SK-N-SH treated with all-trans-retinoic acid at 6 μM for 48 hours (cell line): ENCODE measurements at regions not wholly inside any gene's neighbourhood (a gene's known extent, or its start where the extent isn't known, plus 50 kb on each side); places are given as distances from the start of the nearest gene placed in this dataset.

ENCODE experiments used
- ATAC-seq: fragments of 200-7000 bp; cut with Tn5 transposase; 3 replicates; pipeline ENCODE4 v1.9.1; 2020; ENCODE audit warnings: mild to moderate bottlenecking, moderate library complexity
- BACH2 ChIP-seq: fragments of 250-450 bp; sonication (Bioruptor Pico); IDR thresholded peaks from 2 replicates; pipeline ENCODE4 v1.9.0; 2021; ENCODE audit warnings: mild to moderate bottlenecking, borderline replicate concordance
- CSDC2 ChIP-seq: fragments of 250-450 bp; sonication (Bioruptor Pico); IDR thresholded peaks from 2 replicates; pipeline ENCODE4 v1.5.0; 2020; ENCODE audit warnings: mild to moderate bottlenecking, moderate library complexity
- GLIS3 ChIP-seq: fragments of 250-450 bp; sonication (Bioruptor Pico); IDR thresholded peaks from 2 replicates; pipeline ENCODE4 v1.5.0; 2020; ENCODE audit warnings: mild to moderate bottlenecking, moderate library complexity
- ISL1 ChIP-seq: fragments of 250-450 bp; sonication (Bioruptor Pico); IDR thresholded peaks from 2 replicates; pipeline ENCODE4 v2.1.2; 2022; ENCODE audit warnings: mild to moderate bottlenecking, moderate library complexity
- OSR1 ChIP-seq: fragments of 250-450 bp; sonication (Bioruptor Pico); IDR thresholded peaks from 2 replicates; pipeline ENCODE4 v1.8.0; 2022; ENCODE audit warnings: moderate library complexity, mild to moderate bottlenecking, inconsistent platforms
- RARB ChIP-seq: fragments of 250-450 bp; sonication (Bioruptor Pico); IDR thresholded peaks from 2 replicates; pipeline ENCODE4 v1.8.0; 2021; ENCODE audit warnings: mild to moderate bottlenecking, moderate library complexity
- SNAI2 ChIP-seq: fragments of 250-450 bp; sonication (Bioruptor Pico); IDR thresholded peaks from 2 replicates; pipeline ENCODE4 v1.5.0; 2020; ENCODE audit warnings: mild to moderate bottlenecking, moderate library complexity
- TCF4 ChIP-seq: fragments of 250-450 bp; sonication (Bioruptor Pico); IDR thresholded peaks from 2 replicates; pipeline ENCODE4 v1.8.0; 2021; ENCODE audit warnings: mild to moderate bottlenecking, moderate library complexity, borderline replicate concordance
- TOX ChIP-seq: fragments of 250-450 bp; sonication (Bioruptor Pico); IDR thresholded peaks from 2 replicates; pipeline ENCODE4 v1.8.0; 2021; ENCODE audit warnings: mild to moderate bottlenecking, moderate library complexity, borderline replicate concordance
- ZC3H10 ChIP-seq: fragments of 250-450 bp; sonication (Bioruptor Pico); IDR thresholded peaks from 2 replicates; pipeline ENCODE4 v1.5.1; 2021; ENCODE audit warnings: mild to moderate bottlenecking, moderate library complexity
- ZFP3 ChIP-seq: fragments of 250-450 bp; sonication (Bioruptor Pico); IDR thresholded peaks from 2 replicates; pipeline ENCODE4 v1.5.0; 2020; ENCODE audit warnings: mild to moderate bottlenecking, moderate library complexity
- ZFP30 ChIP-seq: fragments of 450-650 bp; formaldehyde crosslinking; IDR thresholded peaks from 2 replicates; pipeline ENCODE4 v1.5.0; 2022; ENCODE audit warnings: mild to moderate bottlenecking, moderate library complexity
- ZNF565 ChIP-seq: fragments of 450-650 bp; formaldehyde crosslinking; conservative IDR thresholded peaks from 2 replicates; pipeline ENCODE4 v1.5.0; 2020; ENCODE audit warnings: low read depth, mild to moderate bottlenecking, moderate library complexity
- ZNF70 ChIP-seq: fragments of 450-650 bp; formaldehyde crosslinking; IDR thresholded peaks from 2 replicates; pipeline ENCODE4 v1.5.0; 2020; ENCODE audit warnings: mild to moderate bottlenecking, moderate library complexity
- ZNF8 ChIP-seq: fragments of 450-650 bp; formaldehyde crosslinking; IDR thresholded peaks from 2 replicates; pipeline ENCODE4 v1.5.0; 2020; ENCODE audit warnings: mild to moderate bottlenecking, moderate library complexity
- TF ChIP-seq, protein P1 (sequence below): fragments of 250-450 bp; sonication (Bioruptor Pico); IDR thresholded peaks from 2 replicates; pipeline ENCODE4 v1.8.0; 2020; ENCODE audit warnings: mild to moderate bottlenecking, moderate library complexity, borderline replicate concordance
- TF ChIP-seq, protein P2 (sequence below): fragments of 250-450 bp; sonication (Bioruptor Pico); IDR thresholded peaks from 2 replicates; pipeline ENCODE4 v1.5.1; 2021; ENCODE audit warnings: mild to moderate bottlenecking, moderate library complexity
- TF ChIP-seq, protein P3 (sequence below): fragments of 250-450 bp; sonication (Bioruptor Pico); IDR thresholded peaks from 2 replicates; pipeline ENCODE4 v1.5.1; 2020; ENCODE audit warnings: low read depth, mild to moderate bottlenecking, moderate library complexity
- TF ChIP-seq, protein P4 (sequence below): fragments of 250-450 bp; sonication (Bioruptor Pico); IDR thresholded peaks from 2 replicates; pipeline ENCODE4 v1.5.0; 2020; ENCODE audit warnings: mild to moderate bottlenecking, moderate library complexity
- TF ChIP-seq, protein P5 (sequence below): fragments of 250-450 bp; sonication (Bioruptor Pico); IDR thresholded peaks from 2 replicates; pipeline ENCODE4 v1.8.0; 2021; ENCODE audit warnings: low read depth, mild to moderate bottlenecking, moderate library complexity, borderline replicate concordance

DNA sequence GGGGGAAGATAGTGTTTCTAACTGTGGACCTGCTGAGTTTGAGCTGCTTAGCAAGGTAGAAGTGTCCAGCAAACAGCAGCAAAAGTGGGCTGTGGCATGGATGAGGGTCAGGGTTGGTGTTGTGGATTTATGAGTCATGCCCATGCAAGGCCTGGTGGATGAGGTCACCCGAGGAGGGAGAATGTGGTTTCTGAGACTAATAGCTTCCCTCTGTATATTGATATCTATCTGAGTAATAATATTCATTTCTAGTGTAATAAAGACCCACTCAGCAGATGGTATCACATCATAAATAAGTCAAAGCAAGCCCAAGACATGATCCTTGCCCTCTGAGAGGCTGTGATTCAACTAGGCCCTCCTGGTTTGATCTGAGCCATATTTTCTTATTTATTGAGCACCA, 597.8 kb upstream of the CLINT1 start:
- peak; percentile 83 for TF ChIP-seq GLIS3
- no peak for TF ChIP-seq ZFP30 (CRISPR knock-in tag)
- TF ChIP-seq TOX (CRISPR knock-in tag) = peak; percentile 18; the same call in 1 of the 2 replicates
- TF ChIP-seq SNAI2 (CRISPR knock-in tag) = 0 out of 2 replicates have a peak, but pooled peaks have one; percentile 45
- TF ChIP-seq, protein P1, sequence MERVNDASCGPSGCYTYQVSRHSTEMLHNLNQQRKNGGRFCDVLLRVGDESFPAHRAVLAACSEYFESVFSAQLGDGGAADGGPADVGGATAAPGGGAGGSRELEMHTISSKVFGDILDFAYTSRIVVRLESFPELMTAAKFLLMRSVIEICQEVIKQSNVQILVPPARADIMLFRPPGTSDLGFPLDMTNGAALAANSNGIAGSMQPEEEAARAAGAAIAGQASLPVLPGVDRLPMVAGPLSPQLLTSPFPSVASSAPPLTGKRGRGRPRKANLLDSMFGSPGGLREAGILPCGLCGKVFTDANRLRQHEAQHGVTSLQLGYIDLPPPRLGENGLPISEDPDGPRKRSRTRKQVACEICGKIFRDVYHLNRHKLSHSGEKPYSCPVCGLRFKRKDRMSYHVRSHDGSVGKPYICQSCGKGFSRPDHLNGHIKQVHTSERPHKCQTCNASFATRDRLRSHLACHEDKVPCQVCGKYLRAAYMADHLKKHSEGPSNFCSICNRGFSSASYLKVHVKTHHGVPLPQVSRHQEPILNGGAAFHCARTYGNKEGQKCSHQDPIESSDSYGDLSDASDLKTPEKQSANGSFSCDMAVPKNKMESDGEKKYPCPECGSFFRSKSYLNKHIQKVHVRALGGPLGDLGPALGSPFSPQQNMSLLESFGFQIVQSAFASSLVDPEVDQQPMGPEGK (CRISPR knock-in tag) = peak; percentile 88
- peak; percentile 65; the same call in 1 of the 2 replicates for TF ChIP-seq TCF4
- TF ChIP-seq ZC3H10 (CRISPR knock-in tag) = peak; percentile 33; the same call in 1 of the 2 replicates
- TF ChIP-seq CSDC2 (CRISPR knock-in tag) = no peak
- peak; percentile 56; the same call in 1 of the 2 replicates for TF ChIP-seq ZFP3 (CRISPR knock-in tag)
- TF ChIP-seq, protein P2, sequence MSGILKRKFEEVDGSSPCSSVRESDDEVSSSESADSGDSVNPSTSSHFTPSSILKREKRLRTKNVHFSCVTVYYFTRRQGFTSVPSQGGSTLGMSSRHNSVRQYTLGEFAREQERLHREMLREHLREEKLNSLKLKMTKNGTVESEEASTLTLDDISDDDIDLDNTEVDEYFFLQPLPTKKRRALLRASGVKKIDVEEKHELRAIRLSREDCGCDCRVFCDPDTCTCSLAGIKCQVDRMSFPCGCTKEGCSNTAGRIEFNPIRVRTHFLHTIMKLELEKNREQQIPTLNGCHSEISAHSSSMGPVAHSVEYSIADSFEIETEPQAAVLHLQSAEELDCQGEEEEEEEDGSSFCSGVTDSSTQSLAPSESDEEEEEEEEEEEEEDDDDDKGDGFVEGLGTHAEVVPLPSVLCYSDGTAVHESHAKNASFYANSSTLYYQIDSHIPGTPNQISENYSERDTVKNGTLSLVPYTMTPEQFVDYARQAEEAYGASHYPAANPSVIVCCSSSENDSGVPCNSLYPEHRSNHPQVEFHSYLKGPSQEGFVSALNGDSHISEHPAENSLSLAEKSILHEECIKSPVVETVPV (CRISPR knock-in tag) = no peak
- peak; percentile 98 for TF ChIP-seq ISL1 (CRISPR knock-in tag)
- TF ChIP-seq, protein P3, sequence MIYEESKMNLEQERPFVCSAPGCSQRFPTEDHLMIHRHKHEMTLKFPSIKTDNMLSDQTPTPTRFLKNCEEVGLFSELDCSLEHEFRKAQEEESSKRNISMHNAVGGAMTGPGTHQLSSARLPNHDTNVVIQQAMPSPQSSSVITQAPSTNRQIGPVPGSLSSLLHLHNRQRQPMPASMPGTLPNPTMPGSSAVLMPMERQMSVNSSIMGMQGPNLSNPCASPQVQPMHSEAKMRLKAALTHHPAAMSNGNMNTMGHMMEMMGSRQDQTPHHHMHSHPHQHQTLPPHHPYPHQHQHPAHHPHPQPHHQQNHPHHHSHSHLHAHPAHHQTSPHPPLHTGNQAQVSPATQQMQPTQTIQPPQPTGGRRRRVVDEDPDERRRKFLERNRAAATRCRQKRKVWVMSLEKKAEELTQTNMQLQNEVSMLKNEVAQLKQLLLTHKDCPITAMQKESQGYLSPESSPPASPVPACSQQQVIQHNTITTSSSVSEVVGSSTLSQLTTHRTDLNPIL (CRISPR knock-in tag) = peak; percentile 91
- TF ChIP-seq RARB = no peak
- TF ChIP-seq, protein P4, sequence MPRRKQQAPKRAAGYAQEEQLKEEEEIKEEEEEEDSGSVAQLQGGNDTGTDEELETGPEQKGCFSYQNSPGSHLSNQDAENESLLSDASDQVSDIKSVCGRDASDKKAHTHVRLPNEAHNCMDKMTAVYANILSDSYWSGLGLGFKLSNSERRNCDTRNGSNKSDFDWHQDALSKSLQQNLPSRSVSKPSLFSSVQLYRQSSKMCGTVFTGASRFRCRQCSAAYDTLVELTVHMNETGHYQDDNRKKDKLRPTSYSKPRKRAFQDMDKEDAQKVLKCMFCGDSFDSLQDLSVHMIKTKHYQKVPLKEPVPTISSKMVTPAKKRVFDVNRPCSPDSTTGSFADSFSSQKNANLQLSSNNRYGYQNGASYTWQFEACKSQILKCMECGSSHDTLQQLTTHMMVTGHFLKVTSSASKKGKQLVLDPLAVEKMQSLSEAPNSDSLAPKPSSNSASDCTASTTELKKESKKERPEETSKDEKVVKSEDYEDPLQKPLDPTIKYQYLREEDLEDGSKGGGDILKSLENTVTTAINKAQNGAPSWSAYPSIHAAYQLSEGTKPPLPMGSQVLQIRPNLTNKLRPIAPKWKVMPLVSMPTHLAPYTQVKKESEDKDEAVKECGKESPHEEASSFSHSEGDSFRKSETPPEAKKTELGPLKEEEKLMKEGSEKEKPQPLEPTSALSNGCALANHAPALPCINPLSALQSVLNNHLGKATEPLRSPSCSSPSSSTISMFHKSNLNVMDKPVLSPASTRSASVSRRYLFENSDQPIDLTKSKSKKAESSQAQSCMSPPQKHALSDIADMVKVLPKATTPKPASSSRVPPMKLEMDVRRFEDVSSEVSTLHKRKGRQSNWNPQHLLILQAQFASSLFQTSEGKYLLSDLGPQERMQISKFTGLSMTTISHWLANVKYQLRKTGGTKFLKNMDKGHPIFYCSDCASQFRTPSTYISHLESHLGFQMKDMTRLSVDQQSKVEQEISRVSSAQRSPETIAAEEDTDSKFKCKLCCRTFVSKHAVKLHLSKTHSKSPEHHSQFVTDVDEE (CRISPR knock-in tag) = no peak; the same call in 1 of the 2 replicates
- ATAC-seq = peak; percentile 96

DNA sequence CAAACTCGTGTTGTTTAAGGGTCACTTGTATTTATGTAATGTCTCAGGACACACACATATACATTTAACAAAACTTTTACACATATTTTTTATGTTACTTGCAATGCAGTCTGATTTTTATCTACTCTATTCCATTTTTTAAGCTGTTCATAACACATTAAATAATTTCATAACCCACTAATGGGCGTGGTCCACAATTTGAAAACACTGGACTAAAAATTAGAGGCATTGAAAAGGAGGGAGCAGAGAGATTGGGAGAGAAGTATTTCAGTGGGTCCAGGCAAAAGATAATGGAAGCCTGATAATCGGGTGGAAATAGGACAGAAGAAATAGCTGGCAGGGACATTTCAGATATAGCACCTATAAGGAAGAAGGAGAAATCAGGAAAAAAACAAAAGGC, 597.3 kb upstream of the CLINT1 start:
- ATAC-seq = no peak
- TF ChIP-seq BACH2 (CRISPR knock-in tag) (no peak), TOX (CRISPR knock-in tag) (no peak), ZNF565 (CRISPR knock-in tag) (no peak), ZNF8 (CRISPR knock-in tag) (no peak), ZNF70 (no peak)
- TF ChIP-seq, protein P3 (CRISPR knock-in tag) = no peak
- TF ChIP-seq, protein P5, sequence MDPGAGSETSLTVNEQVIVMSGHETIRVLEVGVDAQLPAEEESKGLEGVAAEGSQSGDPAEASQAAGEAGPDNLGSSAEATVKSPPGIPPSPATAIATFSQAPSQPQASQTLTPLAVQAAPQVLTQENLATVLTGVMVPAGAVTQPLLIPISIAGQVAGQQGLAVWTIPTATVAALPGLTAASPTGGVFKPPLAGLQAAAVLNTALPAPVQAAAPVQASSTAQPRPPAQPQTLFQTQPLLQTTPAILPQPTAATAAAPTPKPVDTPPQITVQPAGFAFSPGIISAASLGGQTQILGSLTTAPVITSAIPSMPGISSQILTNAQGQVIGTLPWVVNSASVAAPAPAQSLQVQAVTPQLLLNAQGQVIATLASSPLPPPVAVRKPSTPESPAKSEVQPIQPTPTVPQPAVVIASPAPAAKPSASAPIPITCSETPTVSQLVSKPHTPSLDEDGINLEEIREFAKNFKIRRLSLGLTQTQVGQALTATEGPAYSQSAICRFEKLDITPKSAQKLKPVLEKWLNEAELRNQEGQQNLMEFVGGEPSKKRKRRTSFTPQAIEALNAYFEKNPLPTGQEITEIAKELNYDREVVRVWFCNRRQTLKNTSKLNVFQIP = no peak

DNA sequence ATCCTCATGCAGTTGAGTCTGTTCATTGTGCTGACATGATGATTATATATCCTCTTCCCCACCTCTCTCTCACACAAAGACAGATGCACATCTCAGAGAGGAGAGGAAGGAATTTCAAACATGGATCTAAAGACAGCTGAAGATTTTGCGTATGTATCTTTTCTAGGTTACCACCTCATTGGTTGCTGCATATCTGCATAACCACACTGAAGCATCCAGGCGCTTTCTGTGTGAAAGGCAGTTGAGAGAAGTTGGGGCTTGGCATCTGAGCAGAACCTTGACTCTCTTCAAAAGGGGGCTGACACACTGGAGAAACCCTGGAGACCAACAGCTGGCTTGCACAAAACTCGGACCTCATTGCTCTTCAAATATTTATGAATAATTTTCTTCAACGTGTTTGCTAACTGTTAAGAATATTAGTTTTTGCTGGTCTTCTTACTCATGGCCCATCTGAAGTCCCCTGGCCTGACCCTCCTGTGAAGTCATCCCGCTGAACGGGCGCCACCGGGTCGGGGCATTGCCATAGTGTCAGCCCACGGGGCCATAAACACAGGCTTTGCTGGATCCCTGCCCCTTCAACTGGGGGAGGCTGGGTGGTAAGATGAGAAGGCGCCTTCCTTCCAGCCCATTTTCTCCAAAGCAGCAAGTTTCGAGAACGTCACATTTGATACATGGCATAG, 593.2 kb upstream of the CLINT1 start:
- no peak for TF ChIP-seq RARB
- no peak for TF ChIP-seq CSDC2 (CRISPR knock-in tag)
- TF ChIP-seq, protein P3 (CRISPR knock-in tag) = no peak
- TF ChIP-seq, protein P4 (CRISPR knock-in tag) = no peak
- no peak for TF ChIP-seq ZNF8 (CRISPR knock-in tag)
- no peak for TF ChIP-seq ZFP3 (CRISPR knock-in tag)
- no peak for TF ChIP-seq ZFP30 (CRISPR knock-in tag)
- no peak for TF ChIP-seq GLIS3
- TF ChIP-seq ISL1 (CRISPR knock-in tag) = no peak
- no peak for TF ChIP-seq OSR1
- TF ChIP-seq TOX (CRISPR knock-in tag) = no peak
- no peak for TF ChIP-seq ZNF565 (CRISPR knock-in tag)
- TF ChIP-seq BACH2 (CRISPR knock-in tag) = no peak
- no peak for TF ChIP-seq ZC3H10 (CRISPR knock-in tag)
- no peak; the same call in 2 of the 3 replicates for ATAC-seq
